Stimulated activated naive CD4-positive, alpha-beta T cell (primary cell): ENCODE measurements at regions not wholly inside any gene's neighbourhood (a gene's known extent, or its start where the extent isn't known, plus 50 kb on each side); places are given as distances from the start of the nearest gene placed in this dataset.
"Not testable (repeated sequence)": the region's sequence is repeated elsewhere in the genome, so short reads cannot be mapped to it uniquely, and the experiment has no call there.

Experiments used
- DNase-seq, 6 experiments: peaks; one replicate each; lab custom pipeline; 2025; lab: John Stamatoyannopoulos, UW

DNA sequence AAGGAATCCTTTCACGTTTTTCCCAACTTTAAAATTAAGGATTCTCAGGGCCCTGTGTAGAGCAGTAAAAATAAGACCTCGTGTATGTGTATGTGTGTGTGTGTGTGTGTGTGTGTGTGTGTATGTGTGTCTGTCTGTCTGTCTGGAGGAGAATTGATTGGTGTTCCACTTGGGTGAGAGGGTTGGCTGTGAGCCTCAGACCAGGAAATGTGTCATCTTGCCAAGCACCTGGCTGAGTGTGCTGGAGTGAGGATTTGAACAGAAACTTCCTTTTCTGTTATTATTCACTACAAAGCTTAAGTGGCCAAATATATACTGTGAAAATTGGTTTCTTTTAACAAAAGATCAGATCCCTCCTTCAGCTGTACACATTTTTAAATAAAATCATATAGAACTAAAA is 103.6 kb upstream of the NUDT6 start:
- DNase-seq, result not testable (repeated sequence)

DNA sequence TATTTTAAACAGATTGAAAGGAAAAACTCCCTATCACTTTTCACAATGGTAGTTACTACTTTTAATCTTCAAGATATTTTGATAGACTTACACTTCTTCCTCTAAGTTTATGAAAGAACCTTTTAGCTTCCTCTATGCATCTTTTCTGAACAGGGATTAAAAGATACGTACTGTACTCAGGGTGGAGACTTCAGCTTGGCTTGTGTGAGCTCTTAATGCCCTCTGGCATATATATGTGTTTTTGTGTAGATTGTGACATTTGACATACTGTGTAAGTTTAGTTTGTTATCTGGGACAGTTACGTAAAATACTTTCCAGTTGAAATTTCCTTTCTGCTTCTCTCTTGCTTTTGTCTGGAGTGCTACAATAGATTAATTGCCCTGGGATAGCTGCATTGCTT is 109.3 kb upstream of the NUDT6 start:
- no peak for DNase-seq

GRCh38 chr4:123034023-123034422 is 111.6 kb upstream of the NUDT6 start:
- no peak for DNase-seq

DNA sequence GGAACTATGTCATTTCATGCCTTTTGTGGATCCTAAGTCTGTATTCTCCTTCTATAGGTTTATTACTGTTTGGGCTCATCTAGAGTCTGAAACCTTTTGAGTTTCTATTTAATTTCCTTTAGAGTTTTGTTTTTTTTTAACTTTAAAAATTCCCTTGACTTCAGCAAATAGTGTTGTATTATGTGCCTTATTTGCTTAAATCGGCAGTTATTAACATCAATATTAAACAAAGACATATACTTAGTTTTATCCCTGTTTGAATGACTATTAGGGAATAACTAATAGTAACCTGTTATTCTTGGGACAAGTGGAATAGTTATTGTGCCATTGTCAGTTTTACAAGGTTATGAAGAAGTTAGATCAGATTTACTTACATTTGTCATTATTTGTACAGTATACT is 112.8 kb upstream of the NUDT6 start:
- no peak for DNase-seq

GRCh38 chr4:123037804-123038203 is 115.4 kb upstream of the NUDT6 start:
- no peak for DNase-seq

DNA sequence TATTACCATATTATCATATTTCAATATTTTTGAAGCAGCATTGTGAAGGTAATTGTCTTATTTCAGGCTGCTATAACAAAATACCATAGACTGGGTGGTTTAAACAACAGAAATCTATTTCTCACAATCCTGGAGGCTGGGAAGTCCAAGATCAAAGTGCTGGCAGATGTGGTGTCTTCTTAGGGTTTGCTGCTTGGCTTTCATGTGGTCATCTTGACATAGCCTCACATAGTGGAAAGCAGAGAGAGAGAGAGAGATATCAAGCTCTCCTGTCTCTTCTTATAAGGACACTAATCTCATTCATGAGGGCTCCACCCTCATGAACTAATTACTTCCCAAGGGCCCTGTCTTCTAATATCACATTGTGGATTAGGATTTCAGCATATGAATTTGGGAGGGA is 119.7 kb upstream of the NUDT6 start:
- DNase-seq, result no peak

GRCh38 chr4:123043013-123043412 is 120.6 kb upstream of the NUDT6 start:
- DNase-seq, result no peak

- DNase-seq, result no peak
Observed at GRCh38 chr4:123043793-123044425, 121.5 kb upstream of the NUDT6 start.

DNA sequence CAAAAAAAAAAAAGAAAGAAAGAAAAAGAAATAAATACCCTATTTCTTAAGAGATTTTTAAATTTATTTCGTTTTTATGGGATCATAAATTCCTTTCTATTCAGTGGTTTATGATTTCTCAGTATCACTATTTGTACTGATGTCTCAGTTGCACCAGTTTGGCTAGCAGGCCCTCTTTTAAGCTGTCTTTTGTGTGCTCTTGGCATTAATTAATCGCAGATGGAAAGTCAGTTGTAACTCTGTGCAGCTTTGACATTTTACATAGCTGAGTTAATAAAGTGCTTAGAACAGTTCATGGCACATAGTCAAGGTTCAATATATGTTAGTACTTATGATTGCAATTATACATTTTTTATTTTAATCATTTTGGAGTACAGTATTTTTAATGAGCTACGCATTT is 123.7 kb upstream of the NUDT6 start:
- no peak for DNase-seq

DNA sequence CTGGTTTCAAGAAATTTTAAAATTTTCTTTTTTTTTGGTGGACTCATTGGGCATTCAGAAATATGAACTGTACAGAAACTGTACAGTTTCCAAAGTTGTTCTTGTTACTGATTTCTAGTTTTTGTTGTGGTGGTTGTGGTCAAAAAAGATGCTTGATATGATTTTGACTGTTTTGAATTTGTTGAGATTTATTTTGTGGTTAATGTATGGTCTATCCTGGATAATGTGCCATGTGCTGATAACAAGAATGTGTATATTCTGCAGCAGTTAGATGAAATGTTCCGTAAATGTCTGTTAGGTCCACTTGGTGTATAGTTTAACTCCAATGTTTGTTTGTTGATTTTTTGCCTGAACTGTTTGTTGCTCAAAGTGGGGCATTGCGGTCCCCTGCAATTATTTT is 127.6 kb upstream of the NUDT6 start:
- DNase-seq, result no peak

DNA sequence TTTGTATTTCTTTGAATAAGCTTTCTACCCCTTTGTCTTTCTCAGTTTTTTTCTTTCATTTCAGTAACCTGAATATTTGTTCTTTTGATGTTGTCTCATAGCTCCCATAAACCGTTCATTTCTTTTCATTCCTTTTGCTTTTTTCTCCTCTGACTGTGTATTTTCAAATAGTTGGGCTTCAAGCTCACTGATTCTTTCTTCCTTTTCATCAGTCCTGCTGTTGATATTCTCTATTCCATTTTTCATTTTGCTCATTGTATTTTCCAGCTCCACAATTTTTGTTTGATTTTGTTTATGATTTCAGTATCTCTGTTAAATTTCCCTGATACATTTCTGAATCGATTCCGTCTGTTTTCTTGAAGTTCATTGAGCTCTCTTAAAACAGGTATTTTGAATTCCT is 129.6 kb upstream of the NUDT6 start:
- no peak for DNase-seq

DNA sequence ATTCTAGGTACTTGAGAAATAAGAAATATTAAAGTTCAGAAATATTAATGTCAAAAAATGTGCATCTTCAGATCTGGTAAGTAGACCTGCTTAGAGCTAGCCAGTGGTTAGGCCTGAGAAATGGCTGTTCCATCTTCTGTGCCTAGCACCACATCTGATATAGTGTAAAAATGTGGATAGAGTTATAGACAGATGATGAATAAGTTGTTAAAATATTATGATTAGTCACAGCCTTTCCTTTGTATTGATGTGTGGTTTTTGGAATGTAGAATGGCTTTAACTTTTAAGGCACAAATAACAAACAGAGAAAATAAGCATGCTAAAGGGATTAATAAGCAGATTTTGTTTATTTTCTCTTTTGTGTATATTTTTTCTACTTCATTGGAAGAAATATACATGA is 133.5 kb upstream of the NUDT6 start:
- DNase-seq, result no peak

DNA sequence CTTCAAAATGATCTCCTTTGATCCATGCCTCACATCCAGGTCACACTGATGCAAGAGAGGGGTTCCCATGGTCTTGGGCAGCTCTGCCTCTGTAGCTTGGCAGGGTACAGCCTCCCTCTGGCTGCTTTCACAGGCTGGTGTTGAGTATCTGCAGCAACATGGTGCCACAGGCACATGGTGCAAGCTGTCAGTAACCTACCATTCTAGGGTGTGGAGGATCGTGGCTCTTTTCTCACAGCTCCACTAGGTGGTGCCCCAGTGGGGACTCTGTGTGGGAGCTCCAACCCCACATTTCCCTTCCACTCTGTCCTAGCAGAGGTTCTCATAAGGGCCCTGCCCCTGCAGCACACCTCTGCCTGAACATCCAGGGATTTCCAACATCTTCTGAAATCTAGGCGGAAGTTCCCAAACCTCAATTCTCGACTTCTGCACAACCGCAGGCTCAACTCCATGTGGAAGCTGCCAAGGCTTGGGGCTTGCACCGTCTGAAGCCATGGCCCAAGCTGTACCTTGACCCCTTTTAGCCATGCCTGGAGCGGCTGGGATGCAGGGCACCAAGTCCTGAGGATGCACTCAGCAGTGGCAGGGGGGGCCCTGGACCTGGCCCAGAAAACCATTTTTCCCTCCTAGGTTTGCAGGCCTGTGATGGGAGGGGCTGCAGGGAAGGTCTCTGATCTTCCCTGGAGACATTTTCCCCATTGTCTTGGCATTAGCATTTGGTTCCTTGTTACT is 137.8 kb upstream of the NUDT6 start:
- no peak for DNase-seq

DNA sequence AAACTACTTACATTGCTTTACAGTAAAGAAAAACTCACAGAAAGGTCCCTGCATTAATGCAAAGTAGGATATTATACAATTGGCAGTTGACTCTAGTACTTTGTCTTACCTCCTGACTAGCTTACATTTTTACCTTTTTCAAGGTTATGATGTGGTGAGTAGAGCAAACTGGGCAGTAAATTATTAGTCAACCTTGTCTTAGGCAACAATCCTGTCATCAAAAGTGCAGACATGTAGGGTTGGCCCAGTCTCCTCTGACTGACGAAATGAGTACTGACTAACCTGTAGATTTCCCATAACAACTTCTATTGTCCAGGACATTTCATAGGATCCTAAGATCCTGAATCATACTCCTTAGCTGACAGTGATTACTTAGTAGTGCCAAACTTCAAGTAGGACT is 142.0 kb upstream of the NUDT6 start:
- DNase-seq, result no peak

DNA sequence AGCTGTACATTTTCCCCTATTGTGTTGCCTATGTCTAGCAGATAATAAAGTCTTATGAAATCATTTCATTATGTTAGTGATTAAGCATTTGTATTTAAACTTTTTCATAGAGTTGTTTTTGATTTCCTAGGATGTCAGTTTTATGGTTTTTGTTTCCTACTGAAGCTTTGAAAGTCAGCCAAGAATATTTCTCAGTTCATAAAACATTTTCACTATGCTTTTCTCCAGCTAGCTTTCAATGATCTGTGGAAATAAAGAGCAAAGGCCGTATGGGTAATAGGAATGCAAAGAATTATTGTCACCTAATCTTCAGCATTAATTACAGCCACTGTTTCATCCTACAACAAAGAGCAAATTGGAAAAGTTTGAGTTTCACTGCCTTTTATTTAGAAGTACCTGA is 145.7 kb upstream of the NUDT6 start:
- no peak for DNase-seq

DNA sequence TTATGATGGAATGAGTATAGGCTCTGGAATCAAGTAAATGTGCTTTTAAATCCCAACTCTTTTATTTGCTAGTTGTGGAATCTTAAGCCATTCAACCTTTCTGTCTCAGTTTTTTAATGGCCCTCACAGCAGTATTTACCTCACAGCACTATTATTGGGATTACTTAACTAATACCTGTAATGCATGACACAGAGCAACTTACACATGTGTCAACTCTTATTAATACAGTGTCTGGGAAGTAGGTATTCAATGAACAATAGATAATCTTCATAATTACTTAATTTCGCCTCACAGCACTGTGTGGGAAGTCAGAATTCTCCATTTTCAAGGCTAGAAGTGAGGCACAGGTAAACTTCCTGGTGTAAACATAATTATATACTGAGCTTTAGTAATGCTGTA is 149.7 kb upstream of the NUDT6 start:
- no peak for DNase-seq

DNA sequence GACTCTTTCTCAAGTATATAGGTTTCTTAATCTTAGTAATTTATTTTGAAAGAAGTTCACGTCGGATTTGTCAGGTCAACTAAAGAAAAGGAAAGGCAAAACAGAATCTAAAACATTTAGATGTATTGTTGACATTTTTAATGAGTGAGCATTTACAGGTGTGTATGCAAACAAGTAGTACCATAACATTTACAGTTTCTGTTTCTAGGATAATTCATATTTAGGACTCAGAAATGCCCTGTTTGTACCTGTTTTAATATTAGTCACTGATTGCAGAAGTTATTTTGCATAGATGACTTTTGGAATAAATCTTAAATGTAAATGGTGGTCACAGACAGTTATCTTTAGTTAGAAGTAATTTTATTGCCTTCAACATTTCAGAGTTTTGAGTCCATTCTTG is 151.3 kb upstream of the NUDT6 start:
- no peak for DNase-seq

DNA sequence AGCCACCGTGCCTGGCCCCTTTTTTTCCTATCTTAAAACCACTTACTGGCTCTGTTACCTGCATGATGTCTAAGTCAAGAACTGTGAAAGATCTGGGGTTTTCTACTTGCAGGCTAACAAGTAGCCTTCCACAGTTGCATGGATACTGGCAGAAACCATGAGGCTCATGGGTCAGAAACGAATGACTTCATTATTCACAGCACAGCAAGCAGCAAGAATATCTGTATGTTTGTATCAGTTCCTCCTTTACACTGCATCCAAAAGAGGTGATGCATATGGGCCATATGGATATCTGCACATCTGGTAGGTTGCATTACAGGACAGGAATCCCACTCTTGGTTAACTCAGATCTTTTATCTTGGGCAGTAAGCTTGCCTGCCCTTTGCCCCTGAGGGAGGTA is 154.9 kb upstream of the NUDT6 start:
- no peak for DNase-seq

DNA sequence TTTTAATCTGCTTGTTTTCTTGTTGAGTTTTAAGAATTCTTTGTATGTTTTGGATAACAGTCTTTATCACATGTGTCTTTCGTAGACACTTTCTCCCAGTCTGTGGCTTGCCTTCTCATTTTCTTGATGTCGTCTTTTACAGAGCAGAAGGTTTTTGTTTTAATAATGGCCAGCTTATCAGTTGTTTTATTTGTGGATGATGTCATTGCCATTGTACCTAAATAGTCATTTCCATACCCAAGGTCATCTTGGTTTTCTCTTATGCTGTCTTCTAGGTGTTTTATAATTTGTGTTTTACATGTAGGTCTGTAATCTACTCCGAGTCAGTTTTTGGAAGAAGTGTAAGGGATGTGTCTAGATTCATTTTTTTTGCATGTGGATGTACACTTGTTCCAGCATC is 159.6 kb upstream of the NUDT6 start:
- DNase-seq, result no peak

DNA sequence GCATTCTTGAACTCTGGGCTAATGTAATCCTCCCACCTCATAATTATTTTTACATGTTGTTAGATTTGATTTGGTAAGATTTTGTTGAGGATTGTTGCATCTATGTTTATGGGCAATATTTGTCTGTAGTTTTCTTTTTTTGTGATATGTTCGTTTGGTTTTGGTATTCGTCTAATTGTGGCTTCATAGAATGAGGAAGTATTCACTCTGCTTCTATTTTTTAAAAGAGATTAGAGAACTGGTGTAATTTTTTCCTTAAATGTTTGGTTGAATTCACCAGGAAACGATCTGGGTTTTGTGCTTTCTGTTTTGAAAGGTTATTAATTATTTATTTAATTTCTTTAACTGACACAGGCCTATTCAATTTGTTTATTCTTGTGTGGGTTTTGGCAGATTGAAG is 161.2 kb upstream of the NUDT6 start:
- no peak for DNase-seq

DNA sequence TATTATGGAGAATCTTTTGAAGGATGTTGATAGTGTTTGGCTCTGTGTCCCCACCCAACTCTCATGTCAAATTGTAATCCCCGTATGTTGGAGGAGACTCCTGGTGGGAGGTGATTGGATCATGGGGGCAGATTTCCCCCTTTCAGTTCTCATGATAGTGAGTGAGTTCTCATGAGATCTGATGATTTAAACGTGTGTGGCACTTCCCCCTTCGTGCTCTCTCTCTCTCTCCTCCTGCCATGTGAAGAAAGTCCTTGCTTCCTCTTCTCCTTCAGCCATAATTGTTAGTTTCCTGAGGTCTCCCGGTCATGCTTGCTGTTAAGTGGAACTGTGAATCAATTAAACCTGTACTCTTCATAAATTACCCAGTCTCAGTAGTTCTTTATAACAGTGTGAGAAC is 166.1 kb upstream of the NUDT6 start:
- no peak for DNase-seq

GRCh38 chr4:123090886-123091285 is 168.5 kb upstream of the NUDT6 start:
- DNase-seq, result no peak

DNA sequence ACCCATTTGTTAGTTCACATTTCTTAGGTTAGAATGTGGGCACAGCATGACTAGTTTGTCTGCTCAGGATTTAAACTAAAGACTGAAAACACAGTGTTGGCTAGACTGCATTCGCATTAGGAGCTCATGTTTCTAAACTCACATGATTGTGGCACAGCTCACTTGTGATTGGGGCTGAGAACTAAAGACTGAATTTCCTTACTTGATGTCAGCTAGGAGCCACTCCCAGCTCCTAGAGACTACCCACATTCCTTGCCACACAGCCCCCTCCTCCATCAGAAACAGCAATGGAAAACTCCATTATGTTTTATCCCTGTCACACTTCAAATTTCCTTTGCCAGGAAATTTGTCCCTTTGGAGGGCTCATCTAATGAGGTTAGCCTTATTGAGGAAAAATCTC is 170.2 kb upstream of the NUDT6 start:
- no peak for DNase-seq

DNA sequence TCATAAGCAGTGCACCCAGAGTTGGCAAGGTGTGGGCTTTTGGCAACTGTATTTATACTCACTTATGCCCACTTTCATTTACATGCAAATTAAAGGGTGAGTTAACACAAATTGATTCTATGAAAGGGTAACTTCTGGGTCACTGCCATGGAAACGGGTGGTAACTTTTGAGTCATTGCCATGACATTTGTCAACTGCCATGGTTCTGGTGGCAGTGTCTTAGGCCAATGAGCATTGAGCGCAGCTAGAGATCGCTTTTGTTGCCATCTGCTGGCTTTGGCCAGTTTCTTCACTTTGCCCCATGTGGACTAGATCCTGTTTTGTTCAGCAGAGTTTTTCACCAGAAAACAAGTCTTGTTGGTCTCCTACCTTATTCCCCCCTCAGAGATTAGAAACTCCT is 170.8 kb upstream of the NUDT6 start:
- DNase-seq, result no peak
